ENCODE measurements at regions not wholly inside any gene's neighbourhood (a gene's known extent, or its start where the extent isn't known, plus 50 kb on each side); places are given as distances from the start of the nearest gene placed in this dataset.

DNA sequence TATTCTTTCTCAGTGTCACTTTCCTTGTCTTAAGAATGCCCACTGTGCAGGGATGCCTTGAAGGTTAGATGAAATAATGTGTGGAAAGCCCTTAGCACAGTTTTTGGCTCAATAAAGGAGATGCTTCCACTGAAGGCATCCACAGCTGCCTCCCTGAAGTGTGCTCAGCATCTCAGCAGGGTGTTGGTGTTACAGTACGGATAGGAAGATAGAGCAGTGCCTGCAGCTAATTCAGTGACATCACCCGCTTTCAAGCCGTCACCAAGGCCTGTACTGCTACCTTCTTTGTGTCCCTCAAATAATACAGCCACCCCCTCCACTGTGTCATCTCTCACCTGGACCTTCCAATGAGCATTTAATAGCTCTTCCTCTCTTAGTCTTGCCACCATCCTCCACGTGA lies 59.0 kb downstream of the NDUFS5 start:
- DNase-seq = no peak

DNA sequence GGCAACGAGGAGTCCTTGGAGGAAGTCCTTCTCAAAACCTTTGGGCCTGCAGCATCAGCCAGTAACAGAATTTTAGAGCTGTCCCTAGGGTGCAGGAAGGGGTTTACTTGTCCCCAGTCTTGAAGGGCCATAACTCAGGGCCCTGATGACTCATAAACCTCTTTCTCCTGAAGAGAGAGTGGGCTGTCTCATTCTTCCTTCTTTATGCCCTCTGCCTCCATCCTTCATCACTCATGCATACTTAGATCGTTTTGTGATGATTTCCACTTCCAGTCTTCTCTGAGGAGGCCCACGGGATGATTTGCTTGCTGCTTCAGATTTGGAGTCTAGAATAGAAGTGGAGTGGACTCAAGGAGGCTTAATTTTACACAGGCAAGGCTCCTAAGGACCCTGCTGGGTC lies 60.2 kb downstream of the NDUFS5 start:
- no peak for DNase-seq

DNA sequence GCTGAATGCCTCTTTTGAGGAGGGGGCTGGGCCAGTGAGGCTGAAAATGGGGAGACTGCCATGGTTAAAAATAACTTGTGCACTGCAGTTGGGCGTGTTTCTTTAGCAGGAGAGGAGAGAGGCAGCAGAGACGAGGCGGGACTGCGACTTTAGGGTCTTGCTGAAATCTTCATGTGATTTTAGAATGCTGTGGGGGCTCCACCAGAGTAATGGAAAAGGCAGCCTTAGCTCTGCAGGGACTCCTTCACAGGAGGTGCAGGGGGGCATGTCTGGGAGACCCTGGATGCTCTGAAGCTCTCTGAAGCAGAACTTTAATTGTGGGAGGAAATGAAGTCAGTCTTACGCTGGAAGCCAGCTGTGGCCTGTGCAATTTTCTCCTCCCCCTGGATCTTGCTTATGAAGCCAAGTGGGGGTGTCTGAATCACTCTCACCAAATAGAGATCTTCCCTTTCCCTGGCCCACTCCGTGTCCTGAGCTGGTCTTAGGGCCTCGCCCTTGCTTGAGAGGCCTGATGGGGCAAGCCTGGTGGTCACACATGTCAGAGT lies 60.8 kb downstream of the NDUFS5 start:
- DNase-seq = no peak

DNA sequence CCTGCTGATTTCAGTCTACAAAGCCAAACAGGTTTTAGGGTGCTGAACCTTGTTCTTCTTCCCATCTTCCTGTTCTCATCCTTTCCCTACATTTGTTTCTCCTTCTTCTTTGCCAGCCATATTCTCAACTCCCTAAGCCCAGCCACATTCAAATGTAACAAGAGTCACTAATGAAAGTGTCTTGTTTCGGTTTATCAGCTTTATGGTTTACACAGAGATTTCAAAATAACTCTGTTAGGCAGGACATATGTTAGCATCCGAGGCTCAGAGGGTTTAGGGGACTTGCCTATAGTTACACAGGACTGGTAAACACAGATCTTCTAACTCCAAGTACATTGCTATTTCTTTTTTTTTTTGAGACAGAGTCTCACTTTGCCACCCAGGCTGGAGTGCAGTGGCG lies 61.3 kb downstream of the NDUFS5 start:
- no peak for DNase-seq

DNA sequence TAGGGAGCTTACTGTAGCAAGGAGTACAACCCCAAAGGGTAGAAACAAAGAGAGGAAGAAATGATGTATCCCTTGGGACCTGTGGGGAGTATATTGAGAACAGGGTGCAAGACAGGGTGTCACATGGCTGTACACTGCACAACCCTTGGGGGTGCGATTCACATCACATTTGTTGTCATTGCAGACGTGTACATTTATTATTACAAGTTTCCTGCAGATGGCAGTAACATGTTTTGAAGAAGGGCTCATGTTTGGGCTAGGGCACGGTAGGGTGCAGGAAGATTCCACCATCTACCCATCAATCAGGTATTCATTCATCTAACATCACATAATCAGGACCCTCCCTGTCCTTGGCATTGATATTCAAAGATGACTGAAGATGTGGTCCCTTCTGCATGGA lies 62.5 kb downstream of the NDUFS5 start:
- no peak for DNase-seq

DNA sequence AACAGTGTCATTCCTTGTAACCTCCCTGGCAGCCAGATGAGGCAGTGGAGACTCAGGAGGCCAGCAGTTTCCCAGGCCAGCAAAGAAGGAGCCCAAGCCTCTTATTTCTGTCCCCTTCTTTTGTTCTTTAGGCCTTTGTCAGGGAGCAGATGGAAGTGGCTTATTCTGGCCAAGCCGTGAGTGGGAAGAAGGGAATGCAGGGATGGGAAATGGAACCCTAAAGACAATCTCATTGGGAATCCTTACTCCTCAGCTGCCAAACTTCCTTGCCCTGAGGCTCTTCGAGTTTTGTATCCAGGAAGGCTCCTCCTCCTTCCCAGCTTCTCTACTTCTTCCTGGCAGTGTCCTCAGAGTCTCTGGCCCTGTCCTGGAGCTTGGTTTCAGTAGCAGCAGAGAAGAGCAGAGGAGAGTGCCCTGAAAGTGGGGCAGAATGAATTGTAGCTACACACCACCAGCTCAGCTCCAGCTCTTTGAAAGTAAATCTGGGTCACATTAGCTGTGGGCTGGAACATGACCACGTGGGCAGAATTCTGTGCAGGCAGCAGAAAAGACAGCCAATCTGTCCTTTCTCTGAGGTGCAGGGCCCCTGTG lies 63.9 kb downstream of the NDUFS5 start:
- no peak for DNase-seq

DNA sequence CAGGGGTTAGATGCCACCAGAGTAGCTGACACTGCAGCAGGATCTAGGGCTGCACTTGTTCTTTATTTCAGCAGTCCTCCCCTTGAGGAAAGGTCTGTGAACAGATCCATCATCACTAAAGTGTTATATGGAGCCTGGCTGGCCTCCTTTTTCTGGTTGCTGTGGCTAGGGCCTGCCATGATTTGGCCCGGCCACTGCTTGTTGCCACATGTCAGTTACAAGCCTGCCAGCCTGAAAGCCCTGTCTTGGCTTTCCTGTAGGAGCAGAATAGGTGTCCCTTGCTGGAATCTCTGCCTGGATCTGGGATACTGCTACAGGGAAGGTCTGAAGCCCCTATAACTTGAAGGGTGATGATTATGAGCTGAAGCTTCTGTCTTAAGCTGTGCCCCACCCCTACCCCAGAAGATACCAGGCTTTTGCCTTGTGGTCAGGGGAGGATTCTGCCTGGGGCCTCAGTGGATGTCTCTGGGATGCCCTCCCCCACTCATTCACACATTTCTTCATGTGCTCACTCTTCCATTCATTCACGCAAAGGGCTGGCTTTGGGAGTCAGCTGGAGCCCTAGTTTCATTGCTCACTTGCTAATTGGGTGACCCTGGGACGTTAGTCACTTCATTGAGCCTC lies 64.7 kb downstream of the NDUFS5 start:
- no peak for DNase-seq

DNA sequence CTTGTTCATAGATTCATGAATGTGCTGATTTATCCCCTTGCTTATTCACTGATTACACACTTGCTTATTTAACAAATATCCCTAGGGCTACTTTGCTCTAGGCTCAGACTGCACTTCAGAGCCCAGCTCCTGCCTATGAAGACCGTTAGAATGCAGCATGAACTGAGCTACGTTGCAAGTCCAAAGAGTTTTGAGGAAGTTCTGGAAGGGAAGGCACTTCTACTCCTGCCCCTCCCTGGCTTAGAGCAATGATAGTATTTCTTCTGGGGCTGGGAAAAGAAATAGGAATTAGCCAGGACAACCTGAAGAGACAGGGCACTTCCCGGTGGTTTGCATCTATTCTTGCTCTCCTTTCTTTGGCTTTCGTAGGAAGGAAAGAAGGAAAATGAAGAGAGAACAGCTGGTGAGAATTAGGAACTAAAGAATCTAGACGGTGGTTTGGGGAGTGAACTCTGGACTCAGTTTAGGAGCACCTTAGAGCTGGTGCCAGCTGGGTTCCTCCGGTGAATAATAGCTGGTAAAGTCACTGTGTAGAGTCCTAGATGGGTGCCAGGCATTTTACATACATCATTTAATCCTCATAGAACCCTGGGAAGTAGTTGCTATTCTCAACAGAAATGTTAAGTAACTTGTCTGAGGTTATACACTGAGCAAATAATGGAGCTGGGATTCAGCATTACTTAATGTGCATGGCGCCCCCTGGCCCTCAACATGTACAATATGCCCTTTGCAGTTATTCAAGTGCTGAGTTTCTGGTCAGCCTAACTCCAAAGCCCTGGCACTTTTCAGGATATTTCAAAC lies 65.9 kb downstream of the NDUFS5 start:
- DNase-seq = peak; percentile 67

DNA sequence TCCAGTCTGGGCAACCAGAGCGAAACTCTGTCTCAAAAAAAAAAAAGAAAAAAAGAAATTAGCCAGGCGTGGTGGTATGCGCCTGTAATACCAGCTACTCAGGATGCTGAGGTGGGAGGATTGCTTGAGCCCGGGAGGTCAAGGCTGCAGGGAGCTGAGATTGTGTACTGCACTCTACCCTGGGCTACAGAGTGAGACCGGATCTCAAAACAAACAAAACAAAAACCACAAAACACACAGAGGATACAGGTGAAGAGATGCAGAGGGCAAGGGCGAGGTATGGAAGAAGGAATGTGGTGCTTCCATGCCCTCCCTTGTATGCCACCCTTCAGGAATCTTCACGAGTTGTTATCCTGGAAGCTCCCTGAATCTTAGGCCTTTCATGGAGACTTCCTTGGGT lies 68.5 kb downstream of the NDUFS5 start:
- no peak for DNase-seq

DNA sequence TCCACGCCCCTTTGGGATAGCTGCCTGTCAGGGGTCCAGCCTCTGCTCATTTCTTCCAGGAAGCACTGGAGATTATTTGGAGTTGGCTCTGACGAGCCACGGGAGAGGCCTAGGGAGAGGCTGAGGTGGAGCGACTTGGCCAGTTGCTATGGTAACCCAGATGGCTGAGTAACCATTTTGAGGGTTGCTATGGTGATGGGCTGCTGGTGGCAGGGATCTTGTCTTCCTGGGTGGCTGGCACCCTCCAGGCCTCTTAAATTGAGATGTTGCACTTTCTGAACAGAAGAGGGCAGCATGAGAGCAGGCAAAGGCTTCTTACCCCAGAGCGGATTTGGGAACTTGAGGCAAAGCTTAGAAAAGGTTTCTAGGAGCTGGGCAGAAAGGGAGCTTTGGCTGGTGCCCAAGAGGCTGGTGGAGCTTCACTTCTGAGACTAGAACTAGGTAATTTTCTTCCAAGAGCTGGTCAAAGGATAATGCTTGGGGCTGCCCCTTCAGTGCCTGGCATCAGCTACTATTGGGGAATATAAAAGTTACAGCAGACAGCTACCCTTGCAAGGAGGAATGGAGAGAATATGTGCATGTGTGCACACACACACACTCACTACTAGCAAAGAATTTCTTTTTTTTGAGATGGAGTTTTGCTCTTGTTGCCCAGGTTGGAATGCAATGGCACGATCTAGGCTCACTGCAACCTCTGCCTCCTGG lies 72.5 kb downstream of the NDUFS5 start:
- DNase-seq = peak; percentile 91

DNA sequence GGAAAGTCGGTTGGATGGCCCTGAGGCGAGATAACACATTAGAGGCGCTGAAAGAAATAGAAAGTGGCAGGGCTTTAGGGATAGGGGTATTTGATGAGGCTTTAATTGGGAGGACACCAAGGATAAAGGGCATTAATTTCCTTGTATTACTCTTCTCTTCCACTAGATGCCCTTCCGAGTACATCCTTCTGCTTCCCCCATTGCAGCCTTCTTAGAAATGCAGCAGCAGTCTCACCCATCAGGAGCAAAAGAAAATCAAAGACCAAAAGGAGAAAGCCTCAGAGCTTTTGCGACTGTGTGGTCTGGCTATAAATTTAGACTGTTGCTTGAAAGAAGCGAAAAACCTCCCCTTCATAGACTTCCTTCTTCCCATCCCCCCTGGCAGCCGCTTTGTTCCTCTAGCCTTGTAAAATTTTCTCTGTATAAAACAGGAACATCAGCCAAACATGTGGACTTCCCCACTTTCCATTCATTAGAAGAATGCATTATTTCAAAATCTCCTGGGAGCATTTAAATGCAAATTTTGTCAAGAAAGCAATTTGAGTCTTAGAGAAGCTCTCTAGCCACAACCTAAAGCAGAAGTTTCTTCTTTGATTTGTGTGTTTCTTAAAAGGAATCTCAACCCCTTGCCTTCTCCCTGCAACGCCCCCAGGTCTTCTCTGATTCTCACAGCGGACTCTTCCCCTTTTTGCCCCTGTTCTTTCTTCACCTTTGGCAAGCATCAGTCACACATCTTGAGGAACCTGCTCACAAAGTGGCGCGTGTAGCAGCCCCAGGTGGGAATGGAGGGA lies 76.6 kb downstream of the NDUFS5 start:
- DNase-seq = peak; percentile 67

DNA sequence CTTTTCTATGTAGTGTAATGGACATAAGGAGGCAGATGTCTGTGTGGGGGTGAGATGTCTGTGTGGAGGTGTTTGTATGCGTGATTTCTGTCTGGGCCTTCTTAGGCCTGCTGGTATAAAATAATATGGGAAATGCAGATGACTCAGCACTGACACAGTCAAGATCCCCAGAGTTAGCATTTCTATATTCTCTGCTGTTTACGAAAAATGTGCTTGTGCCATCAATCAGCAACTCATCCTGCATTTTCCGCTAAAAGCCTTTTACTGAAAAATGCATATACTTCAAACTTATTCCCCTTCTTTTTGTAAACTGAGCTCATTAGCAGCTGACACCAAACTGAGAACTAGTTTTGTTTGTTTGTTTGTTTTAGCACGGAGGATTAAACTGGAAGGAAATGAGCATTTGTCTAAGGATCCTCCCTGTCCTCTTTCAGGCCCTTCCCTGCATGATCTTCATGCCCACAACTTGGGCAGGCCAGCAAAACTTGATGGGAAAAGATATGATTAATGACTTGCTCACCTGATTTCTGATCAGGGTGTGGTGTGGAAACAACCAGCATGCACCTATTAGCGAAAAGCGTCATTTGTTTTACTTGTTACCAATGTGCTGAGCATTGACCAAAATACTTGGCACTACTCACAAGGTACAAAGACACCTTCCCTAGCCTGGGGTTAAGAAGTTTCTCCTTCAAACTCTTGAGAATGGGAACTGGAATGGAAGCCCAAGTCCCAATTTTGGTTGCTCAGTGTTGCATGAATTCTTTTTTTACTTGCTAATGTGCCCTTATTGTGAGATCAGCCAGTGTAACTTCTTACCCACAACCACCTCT lies 77.4 kb downstream of the NDUFS5 start:
- DNase-seq = no peak

DNA sequence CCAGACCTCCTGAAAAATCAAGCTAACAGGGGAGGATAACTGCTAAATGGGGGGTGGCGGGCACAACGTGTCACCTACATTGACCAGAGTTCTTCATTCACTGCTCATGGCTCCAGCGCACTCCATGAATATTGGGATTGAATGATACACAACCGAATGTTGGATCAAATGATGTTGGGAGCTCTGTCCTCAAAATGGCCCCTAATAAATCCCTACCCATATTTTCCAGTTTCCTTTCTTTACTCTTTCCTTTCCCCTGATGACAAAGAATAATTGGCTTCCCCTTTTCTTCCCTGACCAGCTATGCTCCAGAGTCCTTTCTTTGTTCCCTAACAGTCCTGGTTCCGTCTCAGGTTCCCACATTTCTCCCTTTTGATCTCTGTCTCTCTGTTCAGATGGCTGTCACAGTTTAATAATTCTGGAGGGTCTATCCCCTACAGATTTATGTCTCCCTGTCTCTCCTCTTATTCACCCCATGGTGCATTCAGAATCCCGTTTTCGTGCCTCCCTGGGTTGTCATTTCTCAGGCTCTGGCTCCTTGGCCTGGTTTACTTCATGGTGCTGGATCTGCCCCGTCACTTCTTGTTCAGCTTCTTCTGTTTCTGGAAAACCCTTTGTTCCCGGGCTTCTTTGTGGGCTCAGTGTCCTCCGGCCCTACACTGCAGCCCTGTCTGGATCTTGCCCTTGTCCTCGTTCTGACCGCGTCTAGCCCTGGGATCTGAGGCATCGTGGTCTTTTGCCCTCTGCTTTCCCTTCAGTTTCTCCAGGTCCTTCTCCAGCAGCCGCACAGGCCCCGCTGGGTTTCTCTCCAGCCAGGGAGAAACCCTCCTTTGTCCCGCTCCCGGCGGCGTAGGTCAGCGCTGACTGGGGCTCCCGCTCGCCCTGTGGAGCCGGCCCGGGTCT lies 78.3 kb downstream of the NDUFS5 start:
- DNase-seq = no peak

DNA sequence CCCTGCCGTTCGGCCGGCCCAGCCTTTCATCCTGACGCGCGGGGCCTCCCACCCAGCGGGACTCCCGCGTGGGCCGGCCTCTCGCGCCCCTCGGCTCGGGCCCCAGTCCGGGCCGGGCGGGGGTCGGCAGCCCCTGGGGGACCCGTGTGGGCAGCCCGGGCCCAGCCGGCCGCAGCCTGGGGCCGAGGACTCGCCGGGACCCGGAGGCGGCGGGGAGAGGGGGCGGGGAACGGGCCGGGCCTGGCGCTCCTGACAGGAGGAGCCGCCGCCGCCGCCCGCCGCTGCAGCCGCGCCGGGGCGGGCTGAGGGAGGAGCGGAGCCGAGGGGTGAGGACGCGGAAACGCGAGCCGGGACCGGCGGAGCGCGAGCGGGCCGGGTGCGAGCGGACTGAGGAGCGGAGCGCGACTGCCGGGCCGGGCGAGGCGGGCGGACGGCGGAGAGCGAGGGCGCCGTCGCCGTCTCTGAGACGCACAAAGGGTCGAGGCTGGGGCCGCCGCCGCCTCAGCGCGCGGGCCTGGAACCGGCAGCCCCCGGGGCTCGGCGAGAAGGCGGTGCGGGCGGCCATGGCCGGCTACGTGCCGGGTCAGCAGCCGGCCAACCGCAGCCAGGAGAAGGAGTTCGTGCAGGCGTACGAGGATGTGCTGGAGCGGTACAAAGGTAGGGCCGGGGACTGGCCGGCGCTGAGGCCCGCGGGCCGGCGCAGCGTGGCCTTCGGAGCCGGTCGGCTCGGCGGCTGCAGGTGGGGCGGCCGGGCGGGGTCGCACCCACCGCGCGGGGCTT lies 79.1 kb downstream of the NDUFS5 start:
- peak; percentile 82 for DNase-seq

DNA sequence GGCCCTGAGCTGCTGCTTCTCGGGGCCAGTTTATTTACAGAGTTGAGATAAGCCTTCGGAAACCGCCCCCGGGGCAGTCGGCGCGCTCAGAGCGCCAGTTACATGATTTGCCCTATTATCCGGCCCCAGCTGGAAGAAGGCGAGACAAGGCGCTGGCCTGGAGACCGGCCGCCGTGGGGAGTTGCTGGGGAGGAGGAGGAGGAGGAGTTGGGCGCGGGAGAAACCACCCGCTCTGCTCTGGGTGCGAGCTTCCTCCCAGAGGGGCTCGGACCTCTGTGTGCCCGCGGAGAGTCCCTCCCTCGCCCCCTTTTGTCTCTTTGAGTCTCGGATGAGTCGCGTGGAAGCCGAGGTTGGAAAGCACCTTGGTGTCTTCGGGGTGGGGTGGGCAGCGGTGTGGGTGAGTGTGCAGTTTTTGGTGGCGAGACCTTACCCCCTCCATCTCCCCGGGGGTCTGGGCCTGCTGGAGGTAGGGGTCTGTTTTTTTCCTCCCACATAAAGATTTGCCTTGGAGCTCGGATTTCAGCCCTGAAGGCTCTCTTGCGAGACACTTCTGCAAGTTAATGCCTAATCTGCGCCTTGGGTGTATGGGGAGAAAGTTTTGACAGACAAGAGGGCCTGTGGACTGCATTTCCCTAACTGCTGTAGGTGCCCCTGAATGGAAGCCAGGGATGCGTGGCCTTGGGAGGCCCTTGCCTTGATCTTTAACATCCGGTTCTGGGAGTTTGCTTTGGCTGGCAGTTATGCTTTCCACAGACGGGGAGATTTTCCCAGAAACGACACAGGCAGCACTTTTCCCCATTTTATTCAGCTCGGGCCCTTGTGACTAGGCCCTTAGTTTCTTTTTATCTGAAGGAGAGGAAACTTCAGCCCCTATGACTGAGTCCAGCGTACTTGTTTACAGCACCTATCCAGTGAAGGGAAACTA lies 80.0 kb downstream of the NDUFS5 start:
- peak; percentile 45 for DNase-seq

DNA sequence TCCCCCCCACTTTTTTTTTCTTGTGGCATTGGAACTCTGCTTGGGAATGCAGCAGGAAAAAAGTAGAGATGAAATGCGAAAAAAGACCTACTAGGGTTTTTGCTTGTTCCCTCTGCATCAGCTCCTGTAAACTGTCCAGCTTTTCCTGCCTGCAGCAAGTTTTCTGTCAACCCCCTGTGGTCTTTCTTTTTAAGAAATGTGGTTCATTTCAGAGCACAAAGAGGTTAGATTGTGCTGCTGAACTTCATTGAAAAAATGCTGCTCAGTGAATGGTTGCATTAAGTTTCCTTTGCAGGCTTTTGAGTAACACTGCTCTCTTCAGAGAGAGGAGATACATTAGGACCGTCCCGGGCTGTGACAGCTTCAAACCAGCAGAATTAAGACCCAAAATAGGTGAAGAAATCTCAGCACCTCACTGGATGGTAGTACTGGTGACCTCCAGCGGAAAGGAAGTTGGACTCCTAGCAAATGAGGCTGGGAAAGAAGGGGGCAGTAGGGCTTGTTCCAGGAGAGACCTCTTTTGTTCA lies 80.7 kb downstream of the NDUFS5 start:
- DNase-seq = no peak

DNA sequence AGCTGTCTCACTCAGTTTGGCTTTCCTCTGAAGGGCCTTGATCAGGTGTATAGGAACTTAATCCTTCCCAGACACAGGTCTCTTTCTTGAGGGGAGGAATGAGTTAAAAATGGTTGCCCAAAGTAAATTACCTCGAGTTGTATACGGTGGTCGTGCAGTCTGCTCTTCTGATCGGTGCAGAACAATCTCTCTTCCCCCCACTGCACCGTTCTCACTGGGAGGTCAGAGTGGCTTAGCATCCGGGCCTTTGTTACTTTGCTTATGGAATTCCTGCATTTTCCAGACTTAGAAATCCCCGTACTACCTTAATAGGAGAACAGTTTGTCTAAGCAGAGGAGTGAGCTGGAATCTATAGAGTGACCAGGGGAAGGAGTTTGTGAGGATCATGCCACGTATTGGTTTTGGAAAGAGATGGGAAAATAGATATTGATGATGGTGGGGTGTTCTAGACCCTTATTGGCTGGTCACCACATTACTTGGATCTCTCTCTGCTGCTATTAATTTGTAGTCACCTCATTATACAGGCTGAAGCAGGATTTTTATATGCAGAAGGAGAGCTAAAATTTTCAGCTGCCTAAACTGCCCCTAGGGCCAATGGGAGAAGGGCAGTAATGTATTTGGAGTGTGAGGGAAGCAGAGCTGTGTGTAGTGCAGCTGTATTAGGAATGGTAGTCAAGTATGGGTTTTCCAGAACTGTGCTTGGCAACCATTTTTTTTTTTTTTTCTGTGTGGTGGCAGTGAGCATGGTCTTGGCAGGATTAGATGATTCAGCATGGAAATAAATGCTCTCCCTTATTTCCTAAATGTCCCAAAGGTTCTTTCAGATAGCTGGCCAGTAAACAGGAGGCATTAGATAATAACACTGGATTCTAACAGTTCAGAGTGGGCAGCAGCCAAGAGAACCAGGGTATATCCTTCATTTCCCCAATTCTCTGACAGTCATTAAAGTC lies 81.5 kb downstream of the NDUFS5 start:
- DNase-seq = no peak
